GM21528 (cell line): ENCODE measurements at regions not wholly inside any gene's neighbourhood (a gene's known extent, or its start where the extent isn't known, plus 50 kb on each side); places are given as distances from the start of the nearest gene placed in this dataset.
"Not testable (repeated sequence)": the region's sequence is repeated elsewhere in the genome, so short reads cannot be mapped to it uniquely, and the experiment has no call there.

Source experiments
- ATAC-seq: cut with Tn5 transposase; IDR thresholded peaks from one replicate; pipeline ENCODE4 v1.9.1; 2021; ENCODE audit warnings: mild to moderate bottlenecking, moderate library complexity; ENCODE audit not compliant: unreplicated experiment, low FRiP score

- ATAC-seq: no peak
Observed at GRCh38 chr13:38160131-38160530, 189.5 kb upstream of the UFM1 start.

GRCh38 chr13:38159710-38160109, 189.9 kb upstream of the UFM1 start:
- no peak for ATAC-seq

GRCh38 chr13:38147050-38147449, 202.6 kb upstream of the UFM1 start:
- ATAC-seq: no peak

GRCh38 chr13:38141792-38142191, 207.9 kb upstream of the UFM1 start:
- no peak for ATAC-seq

- no peak for ATAC-seq
Observed at GRCh38 chr13:38135592-38135991, 214.1 kb upstream of the UFM1 start.

- no peak for ATAC-seq
Observed at GRCh38 chr13:38121267-38121666, 228.4 kb upstream of the UFM1 start.

GRCh38 chr13:38103851-38104250, 234.3 kb upstream of the TRPC4 start:
- ATAC-seq: no peak

- no peak for ATAC-seq
Observed at GRCh38 chr13:38099751-38100150, 230.2 kb upstream of the TRPC4 start.

GRCh38 chr13:38093425-38093824, 223.9 kb upstream of the TRPC4 start:
- no peak for ATAC-seq

- ATAC-seq: no peak
Observed at GRCh38 chr13:38090913-38091312, 221.3 kb upstream of the TRPC4 start.

- ATAC-seq: no peak
Observed at GRCh38 chr13:38086721-38087120, 217.1 kb upstream of the TRPC4 start.

GRCh38 chr13:38086013-38086412, 216.4 kb upstream of the TRPC4 start:
- ATAC-seq: no peak

GRCh38 chr13:38073931-38074330, 204.4 kb upstream of the TRPC4 start:
- no peak for ATAC-seq

GRCh38 chr13:38072696-38073095, 203.1 kb upstream of the TRPC4 start:
- no peak for ATAC-seq

GRCh38 chr13:38071340-38071739, 201.8 kb upstream of the TRPC4 start:
- not testable (repeated sequence) for ATAC-seq

- no peak for ATAC-seq
Observed at GRCh38 chr13:38053896-38054295, 184.3 kb upstream of the TRPC4 start.

- no peak for ATAC-seq
Observed at GRCh38 chr13:38046049-38046376, 176.4 kb upstream of the TRPC4 start.

GRCh38 chr13:38045278-38046048, 175.9 kb upstream of the TRPC4 start:
- no peak for ATAC-seq

- ATAC-seq: no peak
Observed at GRCh38 chr13:38044067-38044466, 174.5 kb upstream of the TRPC4 start.

- no peak for ATAC-seq
Observed at GRCh38 chr13:38042771-38043170, 173.2 kb upstream of the TRPC4 start.

GRCh38 chr13:38024431-38024830, 154.9 kb upstream of the TRPC4 start:
- no peak for ATAC-seq

- ATAC-seq: no peak
Observed at GRCh38 chr13:38017320-38017719, 147.7 kb upstream of the TRPC4 start.

- ATAC-seq: no peak
Observed at GRCh38 chr13:38013676-38014075, 144.1 kb upstream of the TRPC4 start.
